ENCODE measurements at regions not wholly inside any gene's neighbourhood (a gene's known extent, or its start where the extent isn't known, plus 50 kb on each side); places are given as distances from the start of the nearest gene placed in this dataset.
"Not testable (repeated sequence)": the region's sequence is repeated elsewhere in the genome, so short reads cannot be mapped to it uniquely, and the experiment has no call there.

- DNase-seq: no peak
Measured at GRCh38 chr1:166305371-166305770, 138.6 kb upstream of the FAM78B start.

- no peak for DNase-seq
Measured at GRCh38 chr1:166307261-166308188, 140.7 kb upstream of the FAM78B start.

GRCh38 chr1:166316306-166316705, 149.5 kb upstream of the FAM78B start:
- DNase-seq: not testable (repeated sequence)

- no peak for DNase-seq
Measured at GRCh38 chr1:166322470-166322869, 155.7 kb upstream of the FAM78B start.

- no peak for DNase-seq
Measured at GRCh38 chr1:166327886-166328285, 161.1 kb upstream of the FAM78B start.

- DNase-seq: no peak
Measured at GRCh38 chr1:166328956-166329355, 162.2 kb upstream of the FAM78B start.

- no peak for DNase-seq
Measured at GRCh38 chr1:166330096-166330495, 163.3 kb upstream of the FAM78B start.

- DNase-seq: no peak
Measured at GRCh38 chr1:166338105-166338504, 171.3 kb upstream of the FAM78B start.

- no peak for DNase-seq
Measured at GRCh38 chr1:166340709-166341108, 173.9 kb upstream of the FAM78B start.

GRCh38 chr1:166343276-166343675, 176.5 kb upstream of the FAM78B start:
- no peak for DNase-seq

- DNase-seq: peak in 2 of 3 donors; percentile 6 to 15
Measured at GRCh38 chr1:166350490-166350889, 183.7 kb upstream of the FAM78B start.

GRCh38 chr1:166351676-166352075, 184.9 kb upstream of the FAM78B start:
- DNase-seq: no peak

GRCh38 chr1:166353213-166353612, 186.4 kb upstream of the FAM78B start:
- DNase-seq: no peak

GRCh38 chr1:166354406-166354805, 187.6 kb upstream of the FAM78B start:
- DNase-seq: no peak

GRCh38 chr1:166365081-166365480, 198.3 kb upstream of the FAM78B start:
- DNase-seq: no peak

- DNase-seq: no peak
Measured at GRCh38 chr1:166368030-166368429, 201.2 kb upstream of the FAM78B start.

- no peak for DNase-seq
Measured at GRCh38 chr1:166377896-166378295, 211.1 kb upstream of the FAM78B start.

- no peak for DNase-seq
Measured at GRCh38 chr1:166378805-166379204, 212.0 kb upstream of the FAM78B start.

- no peak for DNase-seq
Measured at GRCh38 chr1:166379447-166379846, 212.6 kb upstream of the FAM78B start.

GRCh38 chr1:166383137-166383536, 216.3 kb upstream of the FAM78B start:
- DNase-seq: no peak

GRCh38 chr1:166383635-166384346, 217.0 kb upstream of the FAM78B start:
- no peak for DNase-seq

- DNase-seq: peak in 2 of 3 donors; percentile 10 to 15
Measured at GRCh38 chr1:166384948-166385347, 218.1 kb upstream of the FAM78B start.
